HCT116 (cell line): ENCODE measurements at regions not wholly inside any gene's neighbourhood (a gene's known extent, or its start where the extent isn't known, plus 50 kb on each side); places are given as distances from the start of the nearest gene placed in this dataset.

Experiments used
- ATAC-seq: fragments of 200-7000 bp; cut with Tn5 transposase; 2 replicates; pipeline ENCODE4 v1.9.1; 2020; ENCODE audit warnings: mild to moderate bottlenecking, moderate library complexity
- BruUV-seq: library from RNA; stranded (reverse); fragments of 400-500 nt; replicated peaks from 2 replicates; lab custom pipeline; 2021; lab: Mats Ljungman, UMichigan
- CTCF ChIA-PET: fragments of 300-600 bp; sonication (Branson Sonifier 250); formaldehyde crosslinking; loops from one replicate; lab custom pipeline; 2021; ENCODE audit warnings: antibody characterized with exemption; lab: Charles Lee
- POLR2A ChIA-PET: fragments of 300-600, 350-600 bp; sonication (Branson Sonifier 250); formaldehyde crosslinking; loops from one replicate; lab custom pipeline; 2021; ENCODE audit warnings: antibody characterized with exemption; lab: Charles Lee
- RAD21 ChIA-PET, 2 experiments: fragments of 300-600 bp; sonication (Branson Sonifier 250); formaldehyde crosslinking; loops; one replicate each; lab custom pipeline; 2023; ENCODE audit warnings: low total read pairs in 2 of 2; ENCODE audit not compliant: uncharacterized antibody in 2 of 2, unreplicated experiment in 2 of 2, low non-redundant PET in 1 of 2; lab: Charles Lee
- DNase-seq: peaks from one replicate; pipeline ENCODE4 v3.0.0-alpha.2; 2010; ENCODE audit warnings: low read depth, low spot score
- H2AFZ ChIP-seq: fragments of 200-600 bp; shearing (Covaris generic), sonication (generic); 2 replicates; pipeline ENCODE4 v1.6.1; 2017; ENCODE audit warnings: low read depth, mixed run types, mixed read lengths, antibody characterized with exemption, low read length; ENCODE audit not compliant: poor library complexity, severe bottlenecking
- H3K27ac ChIP-seq: 2 replicates; pipeline ENCODE4 v1.5.1; 2012; ENCODE audit warnings: low read depth, low read length
- H3K27me3 ChIP-seq: fragments of 200-600 bp; sonication (generic); 2 replicates; pipeline ENCODE4 v1.6.1; 2016; ENCODE audit warnings: mixed run types, low read length, mixed read lengths; ENCODE audit not compliant: insufficient read depth
- H3K36me3 ChIP-seq, 2 experiments: fragments of 200-500 bp in 1 of 2; fragments of 200-600 bp in 1 of 2; sonication (Bioruptor generic) in 1 of 2; sonication (generic) in 1 of 2; 2 replicates each; pipeline versions ENCODE4 v1.5.1 to v1.6.1; 2014 to 2016; ENCODE audit warnings: low read length in 2 of 2, inconsistent platforms in 1 of 2, mixed read lengths in 1 of 2, mixed run types in 1 of 2; ENCODE audit not compliant: insufficient read depth in 2 of 2, control insufficient read depth in 1 of 2
- H3K4me1 ChIP-seq, 2 experiments: fragments of 200-600 bp in 1 of 2; sonication (generic) in 1 of 2; 2 replicates each; pipeline versions ENCODE4 v1.5.1 to v1.6.1; 2012 to 2017; ENCODE audit warnings: low read length in 2 of 2, inconsistent platforms in 1 of 2, mild to moderate bottlenecking in 1 of 2, mixed read lengths in 1 of 2, mixed run types in 1 of 2, moderate library complexity in 1 of 2; ENCODE audit not compliant: insufficient read depth in 2 of 2, control insufficient read depth in 1 of 2
- H3K4me2 ChIP-seq: fragments of 200-600 bp; sonication (generic); 2 replicates; pipeline ENCODE4 v1.6.1; 2017; ENCODE audit warnings: mixed run types, low read length, mixed read lengths
- H3K4me3 ChIP-seq, 2 experiments: fragments of 200-600 bp in 1 of 2; sonication (generic) in 1 of 2; replicated peaks in 1 of 2; 2 replicates each; pipeline ENCODE4 v1.5.1; 2011 to 2016; ENCODE audit warnings: low read length in 2 of 2, control low read depth in 1 of 2, low read depth in 1 of 2, mild to moderate bottlenecking in 1 of 2, mixed read lengths in 1 of 2, mixed run types in 1 of 2
- H3K79me2 ChIP-seq: fragments of 200-600 bp; sonication (generic); 2 replicates; pipeline ENCODE4 v1.6.1; 2017; ENCODE audit warnings: mild to moderate bottlenecking, mixed run types, low read length, moderate library complexity, mixed read lengths; ENCODE audit not compliant: insufficient read depth
- H3K9ac ChIP-seq: fragments of 200-600 bp; sonication (generic); 2 replicates; pipeline ENCODE4 v1.6.1; 2016; ENCODE audit warnings: low read length, mixed read lengths
- H3K9me2 ChIP-seq: fragments of 200-600 bp; sonication (generic), shearing (Covaris generic); 2 replicates; pipeline ENCODE4 v1.6.1; 2017; ENCODE audit warnings: mixed run types, mild to moderate bottlenecking, moderate library complexity; ENCODE audit not compliant: insufficient read depth
- H3K9me3 ChIP-seq, 2 experiments: fragments of 200-500 bp in 1 of 2; fragments of 200-600 bp in 1 of 2; sonication (Bioruptor generic) in 1 of 2; sonication (generic) in 1 of 2; 2 replicates each; pipeline ENCODE4 v1.6.1; 2014 to 2017; ENCODE audit warnings: low read length in 2 of 2, mixed read lengths in 2 of 2, inconsistent platforms in 1 of 2, low read depth in 1 of 2, mild to moderate bottlenecking in 1 of 2, mixed run types in 1 of 2, moderate library complexity in 1 of 2; ENCODE audit not compliant: control insufficient read depth in 1 of 2, insufficient read depth in 1 of 2
- H4K20me1 ChIP-seq: fragments of 200-600 bp; sonication (generic), shearing (Covaris generic); 2 replicates; pipeline ENCODE4 v1.6.1; 2017; ENCODE audit warnings: mixed run types, mild to moderate bottlenecking, moderate library complexity; ENCODE audit not compliant: insufficient read depth
- CBX3 ChIP-seq: IDR thresholded peaks from 2 replicates; pipeline ENCODE4 v1.6.1; 2012; ENCODE audit warnings: low read depth
- CEBPB ChIP-seq: IDR thresholded peaks from 2 replicates; pipeline ENCODE4 v1.6.1; 2012; ENCODE audit warnings: low read depth
- ELF1 ChIP-seq: IDR thresholded peaks from 2 replicates; pipeline ENCODE4 v1.6.1; 2012; ENCODE audit warnings: low read depth, borderline replicate concordance
- EZH2phosphoT487 ChIP-seq: fragments of 200-600 bp; IDR thresholded peaks from 2 replicates; pipeline ENCODE4 v1.6.1; 2018; ENCODE audit warnings: antibody characterized with exemption, borderline replicate concordance
- JUND ChIP-seq: IDR thresholded peaks from 2 replicates; pipeline ENCODE4 v1.6.1; 2012
- POLR2AphosphoS5 ChIP-seq: IDR thresholded peaks from 2 replicates; pipeline ENCODE4 v1.6.1; 2011; ENCODE audit warnings: mild to moderate bottlenecking, low read depth, low read length, moderate library complexity
- SP1 ChIP-seq: IDR thresholded peaks from 2 replicates; pipeline ENCODE4 v1.6.1; 2012; ENCODE audit warnings: low read depth
- YY1 ChIP-seq: IDR thresholded peaks from 2 replicates; pipeline ENCODE4 v1.6.1; 2011; ENCODE audit warnings: low read length, low read depth, moderate library complexity, mild to moderate bottlenecking; ENCODE audit not compliant: insufficient replicate concordance; ENCODE audit errors: extremely low read depth
- ZNF274 ChIP-seq: fragments of 200-500 bp; sonication (Bioruptor generic); IDR thresholded peaks from 2 replicates; pipeline ENCODE4 v1.6.1; 2014; ENCODE audit warnings: mild to moderate bottlenecking, low read depth, low read length, inconsistent platforms
- intact Hi-C: fragments of 100-400 bp; cut with micrococcal nuclease; formaldehyde crosslinking; loops from 2 replicates; pipeline ENCODE4 v1.10.0; 2022
- TF ChIP-seq, protein P1 (sequence below): IDR thresholded peaks from 2 replicates; pipeline ENCODE4 v1.6.1; 2011; ENCODE audit warnings: mild to moderate bottlenecking, low read length, moderate library complexity; ENCODE audit not compliant: insufficient replicate concordance; ENCODE audit errors: extremely low read depth
- TF ChIP-seq, protein P2 (sequence below): IDR thresholded peaks from 2 replicates; pipeline ENCODE4 v1.6.1; 2012; ENCODE audit warnings: low read depth
- TF ChIP-seq, protein P3 (sequence below): IDR thresholded peaks from 2 replicates; pipeline ENCODE4 v1.6.1; 2012

DNA sequence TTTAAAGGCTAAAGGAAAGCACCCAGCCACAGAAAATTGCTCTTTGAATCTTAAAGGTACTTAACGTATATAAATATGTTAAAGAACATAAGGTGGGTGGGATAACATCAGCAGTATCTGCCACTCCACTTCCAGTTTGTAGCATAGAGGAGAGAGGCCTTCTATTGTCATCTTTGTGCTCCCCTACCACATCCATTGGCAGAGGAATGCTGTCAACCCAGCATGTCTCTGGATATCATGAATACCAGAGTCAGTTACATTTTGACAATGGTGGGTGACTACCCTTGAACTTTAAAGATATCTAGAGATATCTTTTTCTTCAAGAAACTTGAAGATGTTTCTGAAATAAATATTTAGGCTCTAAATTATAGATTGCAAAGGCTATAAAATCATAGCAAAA lies 283.2 kb upstream of the LRRC7 start:
- ChIA-PET CTCF (no interaction called here), RAD21 (no interaction called here)
- intact Hi-C loops = no loop called here
- Histone ChIP-seq H2AFZ (no peak overlapping the region), H3K9ac (no peak overlapping the region), H3K79me2 (no peaks in the 10 kb centered on the region)
- TF ChIP-seq JUND (no peak), SP1 (no peak)
- TF ChIP-seq, all 23 proteins: peak for 0
- ATAC-seq = no peak
- Histone ChIP-seq H3K36me3 (no peaks in the 10 kb centered on the region), H3K4me2 (no peak overlapping the region), H3K4me3 (no peak overlapping the region), H4K20me1 (no peaks in the 10 kb centered on the region), H3K4me1 (no peaks in the 10 kb centered on the region), H3K27ac (no peak overlapping the region), H3K27me3 (peaks cover 13% of the 10 kb centered on the region; the same call in 1 of the 2 replicates), H3K9me2 (no peaks in the 10 kb centered on the region), H3K9me3 (no peaks in the 10 kb centered on the region)
- DNase-seq = no peak
- POLR2A ChIA-PET = no interaction called here
- BruUV-seq = no TSS peak

DNA sequence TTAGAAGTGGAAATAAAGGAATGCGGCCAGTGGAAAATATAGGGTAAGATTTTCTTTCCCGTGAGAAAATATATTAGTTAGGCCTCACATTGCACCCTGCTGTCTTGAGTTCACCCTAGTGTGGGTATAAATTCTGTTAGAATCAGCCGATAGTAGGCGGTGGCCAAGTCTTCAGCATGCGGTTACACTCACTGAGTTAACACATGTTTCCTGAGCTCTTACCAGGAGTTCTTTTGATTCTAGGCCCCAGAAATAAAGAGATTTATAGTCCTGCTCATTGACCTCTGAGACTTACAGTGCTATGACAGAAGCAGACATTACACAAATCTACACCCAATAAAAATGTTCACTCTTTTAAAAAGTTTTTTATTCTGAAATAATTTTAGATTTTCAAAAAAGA lies 279.3 kb upstream of the LRRC7 start:
- Histone ChIP-seq H3K4me3 (no peak overlapping the region), H3K27ac (no peak overlapping the region), H3K36me3 (no peaks in the 10 kb centered on the region), H3K27me3 (peaks cover 13% of the 10 kb centered on the region; the same call in 1 of the 2 replicates), H3K4me2 (no peak overlapping the region), H2AFZ (no peak overlapping the region), H3K9ac (no peak overlapping the region), H4K20me1 (no peaks in the 10 kb centered on the region), H3K4me1 (no peaks in the 10 kb centered on the region), H3K9me2 (no peaks in the 10 kb centered on the region), H3K9me3 (no peaks in the 10 kb centered on the region), H3K79me2 (no peaks in the 10 kb centered on the region)
- DNase-seq (no peak), ATAC-seq (no peak)
- ChIA-PET POLR2A (no interaction called here), CTCF (no interaction called here), RAD21 (no interaction called here)
- BruUV-seq = no TSS peak
- TF ChIP-seq ELF1 = no peak
- no peak for TF ChIP-seq EZH2phosphoT487
- TF ChIP-seq, protein P1, sequence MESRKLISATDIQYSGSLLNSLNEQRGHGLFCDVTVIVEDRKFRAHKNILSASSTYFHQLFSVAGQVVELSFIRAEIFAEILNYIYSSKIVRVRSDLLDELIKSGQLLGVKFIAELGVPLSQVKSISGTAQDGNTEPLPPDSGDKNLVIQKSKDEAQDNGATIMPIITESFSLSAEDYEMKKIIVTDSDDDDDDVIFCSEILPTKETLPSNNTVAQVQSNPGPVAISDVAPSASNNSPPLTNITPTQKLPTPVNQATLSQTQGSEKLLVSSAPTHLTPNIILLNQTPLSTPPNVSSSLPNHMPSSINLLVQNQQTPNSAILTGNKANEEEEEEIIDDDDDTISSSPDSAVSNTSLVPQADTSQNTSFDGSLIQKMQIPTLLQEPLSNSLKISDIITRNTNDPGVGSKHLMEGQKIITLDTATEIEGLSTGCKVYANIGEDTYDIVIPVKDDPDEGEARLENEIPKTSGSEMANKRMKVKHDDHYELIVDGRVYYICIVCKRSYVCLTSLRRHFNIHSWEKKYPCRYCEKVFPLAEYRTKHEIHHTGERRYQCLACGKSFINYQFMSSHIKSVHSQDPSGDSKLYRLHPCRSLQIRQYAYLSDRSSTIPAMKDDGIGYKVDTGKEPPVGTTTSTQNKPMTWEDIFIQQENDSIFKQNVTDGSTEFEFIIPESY = no peak
- no peak for TF ChIP-seq YY1
- TF ChIP-seq, protein P2, sequence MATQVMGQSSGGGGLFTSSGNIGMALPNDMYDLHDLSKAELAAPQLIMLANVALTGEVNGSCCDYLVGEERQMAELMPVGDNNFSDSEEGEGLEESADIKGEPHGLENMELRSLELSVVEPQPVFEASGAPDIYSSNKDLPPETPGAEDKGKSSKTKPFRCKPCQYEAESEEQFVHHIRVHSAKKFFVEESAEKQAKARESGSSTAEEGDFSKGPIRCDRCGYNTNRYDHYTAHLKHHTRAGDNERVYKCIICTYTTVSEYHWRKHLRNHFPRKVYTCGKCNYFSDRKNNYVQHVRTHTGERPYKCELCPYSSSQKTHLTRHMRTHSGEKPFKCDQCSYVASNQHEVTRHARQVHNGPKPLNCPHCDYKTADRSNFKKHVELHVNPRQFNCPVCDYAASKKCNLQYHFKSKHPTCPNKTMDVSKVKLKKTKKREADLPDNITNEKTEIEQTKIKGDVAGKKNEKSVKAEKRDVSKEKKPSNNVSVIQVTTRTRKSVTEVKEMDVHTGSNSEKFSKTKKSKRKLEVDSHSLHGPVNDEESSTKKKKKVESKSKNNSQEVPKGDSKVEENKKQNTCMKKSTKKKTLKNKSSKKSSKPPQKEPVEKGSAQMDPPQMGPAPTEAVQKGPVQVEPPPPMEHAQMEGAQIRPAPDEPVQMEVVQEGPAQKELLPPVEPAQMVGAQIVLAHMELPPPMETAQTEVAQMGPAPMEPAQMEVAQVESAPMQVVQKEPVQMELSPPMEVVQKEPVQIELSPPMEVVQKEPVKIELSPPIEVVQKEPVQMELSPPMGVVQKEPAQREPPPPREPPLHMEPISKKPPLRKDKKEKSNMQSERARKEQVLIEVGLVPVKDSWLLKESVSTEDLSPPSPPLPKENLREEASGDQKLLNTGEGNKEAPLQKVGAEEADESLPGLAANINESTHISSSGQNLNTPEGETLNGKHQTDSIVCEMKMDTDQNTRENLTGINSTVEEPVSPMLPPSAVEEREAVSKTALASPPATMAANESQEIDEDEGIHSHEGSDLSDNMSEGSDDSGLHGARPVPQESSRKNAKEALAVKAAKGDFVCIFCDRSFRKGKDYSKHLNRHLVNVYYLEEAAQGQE = no peak
- no peak for TF ChIP-seq JUND
- TF ChIP-seq, protein P3, sequence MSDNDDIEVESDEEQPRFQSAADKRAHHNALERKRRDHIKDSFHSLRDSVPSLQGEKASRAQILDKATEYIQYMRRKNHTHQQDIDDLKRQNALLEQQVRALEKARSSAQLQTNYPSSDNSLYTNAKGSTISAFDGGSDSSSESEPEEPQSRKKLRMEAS = no peak
- no peak for TF ChIP-seq ZNF274
- no peak for TF ChIP-seq CEBPB
- TF ChIP-seq POLR2AphosphoS5 = no peak
- TF ChIP-seq CBX3 = no peak
- intact Hi-C loops = no loop called here
